GM12892 (cell line): ENCODE measurements at regions not wholly inside any gene's neighbourhood (a gene's known extent, or its start where the extent isn't known, plus 50 kb on each side); places are given as distances from the start of the nearest gene placed in this dataset.

Source experiments
- POLR2A ChIP-seq: IDR thresholded peaks from 2 replicates; pipeline ENCODE4 v1.6.1; 2011; ENCODE audit warnings: low read depth, low read length, control low read depth
- POLR2AphosphoS5 ChIP-seq: IDR thresholded peaks from 2 replicates; pipeline ENCODE4 v1.6.1; 2011; ENCODE audit warnings: low read depth, low read length, control low read depth
- TAF1 ChIP-seq: IDR thresholded peaks from 2 replicates; pipeline ENCODE4 v1.6.1; 2011; ENCODE audit warnings: low read depth, mild to moderate bottlenecking, control low read depth, low read length, borderline replicate concordance

DNA sequence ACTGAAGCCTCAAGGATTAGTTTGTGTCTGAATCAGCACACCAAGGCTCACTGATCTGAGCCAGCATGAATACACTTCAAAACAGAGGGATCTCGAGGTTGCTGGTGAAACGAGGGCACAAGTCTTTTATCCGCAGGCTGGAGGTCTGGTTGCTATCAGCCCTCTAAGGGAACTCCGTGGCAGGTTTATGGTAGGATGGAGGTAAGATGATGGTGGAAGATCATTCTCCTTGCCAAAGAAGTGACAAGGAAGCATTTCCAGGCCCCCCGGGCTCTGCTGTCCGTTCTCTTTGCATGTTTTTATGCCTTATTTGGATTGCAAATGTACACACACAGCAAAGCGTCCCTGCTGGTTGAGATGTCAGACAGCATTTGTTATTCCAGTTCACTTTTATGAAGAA lies 268.3 kb downstream of the ARHGAP12 start:
- TF ChIP-seq POLR2AphosphoS5 (no peak), POLR2A (no peak), TAF1 (no peak)
